ENCODE measurements at regions not wholly inside any gene's neighbourhood (a gene's known extent, or its start where the extent isn't known, plus 50 kb on each side); places are given as distances from the start of the nearest gene placed in this dataset.

GRCh38 chr16:7270823-7271222 is 61.8 kb upstream of the RBFOX1 start:
- Histone ChIP-seq H3K36me3 (ENCODE audit: low read length) (no peaks in the 10 kb centered on the region), H3K79me2 (ENCODE audit: insufficient read depth, low read length) (no peaks in the 10 kb centered on the region), H3K4me3 (ENCODE audit: insufficient read depth, low read length, poor library complexity, severe bottlenecking) (no peak overlapping the region), H3K9ac (ENCODE audit: low read length) (no peak overlapping the region), H3K4me2 (ENCODE audit: low read depth, low read length, poor library complexity, severe bottlenecking) (no peak overlapping the region), H2AFZ (ENCODE audit: low read depth, low read length, severe bottlenecking) (no peak overlapping the region), H3K27me3 (ENCODE audit: low read length) (no peaks in the 10 kb centered on the region), H3K27ac (ENCODE audit: low read depth, low read length) (no peak overlapping the region), H3F3A (ENCODE audit: insufficient read depth) (no peaks in the 10 kb centered on the region), H3K9me3 (ENCODE audit: insufficient read depth, low read length) (no peaks in the 10 kb centered on the region), H3K9me2 (replicated peaks; ENCODE audit: insufficient read depth, low read length) (no peaks in the 10 kb centered on the region), H4K20me1 (ENCODE audit: low read depth, low read length) (no peaks in the 10 kb centered on the region)
- TF ChIP-seq CTCF (IDR thresholded peaks at IDR 0.05; ENCODE audit: insufficient read depth, low read length, poor library complexity, severe bottlenecking) (no peak), EZH2phosphoT487 (conservative IDR thresholded peaks at IDR 0.05; ENCODE audit: low read length) (no peak)

- H3K79me2 ChIP-seq (ENCODE audit: insufficient read depth, low read length): no peaks in the 10 kb centered on the region
- H3F3A ChIP-seq (ENCODE audit: insufficient read depth): no peaks in the 10 kb centered on the region
- H3K9me3 ChIP-seq (ENCODE audit: insufficient read depth, low read length): no peaks in the 10 kb centered on the region
- no peaks in the 10 kb centered on the region for H3K36me3 ChIP-seq (ENCODE audit: low read length)
- H4K20me1 ChIP-seq (ENCODE audit: low read depth, low read length): no peaks in the 10 kb centered on the region
- TF ChIP-seq EZH2phosphoT487 (conservative IDR thresholded peaks at IDR 0.05; ENCODE audit: low read length): no peak
- TF ChIP-seq CTCF (IDR thresholded peaks at IDR 0.05; ENCODE audit: insufficient read depth, low read length, poor library complexity, severe bottlenecking): no peak
- H3K4me3 ChIP-seq (ENCODE audit: insufficient read depth, low read length, poor library complexity, severe bottlenecking): no peak overlapping the region
- no peaks in the 10 kb centered on the region for H3K27me3 ChIP-seq (ENCODE audit: low read length)
- no peak overlapping the region for H2AFZ ChIP-seq (ENCODE audit: low read depth, low read length, severe bottlenecking)
- no peaks in the 10 kb centered on the region for H3K9me2 ChIP-seq (replicated peaks; ENCODE audit: insufficient read depth, low read length)
- H3K4me2 ChIP-seq (ENCODE audit: low read depth, low read length, poor library complexity, severe bottlenecking): no peak overlapping the region
- H3K9ac ChIP-seq (ENCODE audit: low read length): no peak overlapping the region
- H3K27ac ChIP-seq (ENCODE audit: low read depth, low read length): no peak overlapping the region
These were observed 62.6 kb upstream of the RBFOX1 start for GRCh38 chr16:7270006-7270405.

GRCh38 chr16:7268182-7268581 is 64.5 kb upstream of the RBFOX1 start:
- Histone ChIP-seq H3K36me3 (ENCODE audit: low read length) (no peaks in the 10 kb centered on the region), H3K4me2 (ENCODE audit: low read depth, low read length, poor library complexity, severe bottlenecking) (no peak overlapping the region), H3K9me2 (replicated peaks; ENCODE audit: insufficient read depth, low read length) (no peaks in the 10 kb centered on the region), H3K27me3 (ENCODE audit: low read length) (no peaks in the 10 kb centered on the region), H3K9ac (ENCODE audit: low read length) (no peak overlapping the region), H4K20me1 (ENCODE audit: low read depth, low read length) (no peaks in the 10 kb centered on the region), H3K9me3 (ENCODE audit: insufficient read depth, low read length) (no peaks in the 10 kb centered on the region), H2AFZ (ENCODE audit: low read depth, low read length, severe bottlenecking) (no peak overlapping the region), H3K79me2 (ENCODE audit: insufficient read depth, low read length) (no peaks in the 10 kb centered on the region), H3K4me3 (ENCODE audit: insufficient read depth, low read length, poor library complexity, severe bottlenecking) (no peak overlapping the region), H3K27ac (ENCODE audit: low read depth, low read length) (no peak overlapping the region), H3F3A (ENCODE audit: insufficient read depth) (no peaks in the 10 kb centered on the region)
- TF ChIP-seq EZH2phosphoT487 (conservative IDR thresholded peaks at IDR 0.05; ENCODE audit: low read length) (no peak), CTCF (IDR thresholded peaks at IDR 0.05; ENCODE audit: insufficient read depth, low read length, poor library complexity, severe bottlenecking) (peak; percentile 28)

All from SU-DHL-6 (cell line).